Adrenal gland (tissue), 5 donors: ENCODE measurements at regions not wholly inside any gene's neighbourhood (a gene's known extent, or its start where the extent isn't known, plus 50 kb on each side); places are given as distances from the start of the nearest gene placed in this dataset.

ENCODE experiments used
- CTCF ChIP-seq, 6 experiments: fragments of 450-650 bp in 4 of 6; fragments of 200-600 bp in 2 of 6; sonication (generic) in 1 of 6; IDR thresholded peaks; 1 replicate in 5 of 6; 2 replicates in 1 of 6; pipeline versions ENCODE4 v1.5.1 to v1.8.0; 2016 to 2021; ENCODE audit warnings: antibody characterized with exemption in 6 of 6, mild to moderate bottlenecking in 2 of 6, moderate library complexity in 1 of 6
- POLR2A ChIP-seq, 2 donors: fragments of 450-650 bp; IDR thresholded peaks; one replicate each; pipeline ENCODE4 v1.6.1; 2017; ENCODE audit warnings: antibody characterized with exemption in 2 of 2, mild to moderate bottlenecking in 2 of 2, moderate library complexity in 1 of 2
- donor health status: DM: no; HTN: no; CAD: no.

- no peak for TF ChIP-seq POLR2A (IDR thresholded peaks at IDR 0.05)
- no peak for TF ChIP-seq CTCF (IDR thresholded peaks at IDR 0.05)
These were observed 128.1 kb upstream of the BCL9 start for GRCh38 chr1:147413110-147413605.
